B cell (primary cell): ENCODE measurements at regions not wholly inside any gene's neighbourhood (a gene's known extent, or its start where the extent isn't known, plus 50 kb on each side); places are given as distances from the start of the nearest gene placed in this dataset.

Experiments used
- EZH2 ChIP-seq: IDR thresholded peaks from 2 replicates; pipeline ENCODE4 v1.6.1; 2012; ENCODE audit warnings: borderline replicate concordance, low read depth, mild to moderate bottlenecking, moderate library complexity, low read length; ENCODE audit not compliant: insufficient read depth, poor library complexity, severe bottlenecking
- TF ChIP-seq, protein P1 (sequence below): fragments of 200-600 bp; IDR thresholded peaks from one replicate; pipeline ENCODE4 v1.8.0; 2022; ENCODE audit warnings: antibody characterized with exemption, mild to moderate bottlenecking

DNA sequence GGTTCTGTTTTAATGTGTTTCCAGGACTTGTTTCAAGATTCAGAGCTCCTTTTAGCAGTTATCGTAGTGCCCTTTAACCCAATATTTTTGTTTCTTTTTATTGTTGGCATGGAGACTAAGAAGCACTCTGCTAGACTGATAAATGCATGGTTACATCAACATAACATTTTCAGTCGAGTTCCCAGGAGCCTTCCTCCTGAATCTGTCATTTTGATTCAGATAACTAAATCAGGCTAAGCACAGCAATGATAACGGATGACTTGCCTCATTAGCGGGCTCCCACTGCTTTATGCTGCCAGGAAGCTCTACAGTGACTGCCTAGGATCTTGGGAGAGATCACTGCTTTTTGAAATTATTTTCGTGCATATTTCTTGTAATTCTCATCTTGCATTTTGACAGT is 772.8 kb upstream of the GJE1 start:
- TF ChIP-seq, protein P1, sequence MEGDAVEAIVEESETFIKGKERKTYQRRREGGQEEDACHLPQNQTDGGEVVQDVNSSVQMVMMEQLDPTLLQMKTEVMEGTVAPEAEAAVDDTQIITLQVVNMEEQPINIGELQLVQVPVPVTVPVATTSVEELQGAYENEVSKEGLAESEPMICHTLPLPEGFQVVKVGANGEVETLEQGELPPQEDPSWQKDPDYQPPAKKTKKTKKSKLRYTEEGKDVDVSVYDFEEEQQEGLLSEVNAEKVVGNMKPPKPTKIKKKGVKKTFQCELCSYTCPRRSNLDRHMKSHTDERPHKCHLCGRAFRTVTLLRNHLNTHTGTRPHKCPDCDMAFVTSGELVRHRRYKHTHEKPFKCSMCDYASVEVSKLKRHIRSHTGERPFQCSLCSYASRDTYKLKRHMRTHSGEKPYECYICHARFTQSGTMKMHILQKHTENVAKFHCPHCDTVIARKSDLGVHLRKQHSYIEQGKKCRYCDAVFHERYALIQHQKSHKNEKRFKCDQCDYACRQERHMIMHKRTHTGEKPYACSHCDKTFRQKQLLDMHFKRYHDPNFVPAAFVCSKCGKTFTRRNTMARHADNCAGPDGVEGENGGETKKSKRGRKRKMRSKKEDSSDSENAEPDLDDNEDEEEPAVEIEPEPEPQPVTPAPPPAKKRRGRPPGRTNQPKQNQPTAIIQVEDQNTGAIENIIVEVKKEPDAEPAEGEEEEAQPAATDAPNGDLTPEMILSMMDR, result no peak
- TF ChIP-seq EZH2, result no peak
